ENCODE measurements at regions not wholly inside any gene's neighbourhood (a gene's known extent, or its start where the extent isn't known, plus 50 kb on each side); places are given as distances from the start of the nearest gene placed in this dataset.
"Not testable (repeated sequence)": the region's sequence is repeated elsewhere in the genome, so short reads cannot be mapped to it uniquely, and the experiment has no call there.

GRCh38 chr16:87115646-87116045, 201.5 kb downstream of the C16orf95 start:
- no peak for DNase-seq

GRCh38 chr16:87117936-87118335, 199.3 kb downstream of the C16orf95 start:
- no peak for DNase-seq

- DNase-seq: no peak
These were observed 198.0 kb downstream of the C16orf95 start for GRCh38 chr16:87119168-87119567.

- no peak for DNase-seq
These were observed 197.4 kb downstream of the C16orf95 start for GRCh38 chr16:87119748-87120147.

GRCh38 chr16:87121816-87122215, 195.4 kb downstream of the C16orf95 start:
- no peak for DNase-seq

- peak; percentile 34 for DNase-seq
These were observed 193.7 kb downstream of the C16orf95 start for GRCh38 chr16:87123356-87124001.

DNA sequence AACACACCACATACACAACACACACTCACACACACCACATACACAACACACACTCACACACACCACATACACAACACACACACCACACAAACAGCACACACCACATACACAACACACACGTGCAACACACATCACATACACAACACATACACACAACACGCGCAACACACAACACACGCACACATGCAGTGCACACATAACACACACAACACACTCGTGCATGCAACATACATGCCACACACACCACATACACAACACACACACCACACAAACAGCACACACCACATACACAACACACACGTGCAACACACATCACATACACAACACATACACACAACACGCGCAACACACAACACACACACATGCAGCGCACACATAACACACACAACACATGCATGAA, 192.8 kb downstream of the C16orf95 start:
- DNase-seq: not testable (repeated sequence)

DNA sequence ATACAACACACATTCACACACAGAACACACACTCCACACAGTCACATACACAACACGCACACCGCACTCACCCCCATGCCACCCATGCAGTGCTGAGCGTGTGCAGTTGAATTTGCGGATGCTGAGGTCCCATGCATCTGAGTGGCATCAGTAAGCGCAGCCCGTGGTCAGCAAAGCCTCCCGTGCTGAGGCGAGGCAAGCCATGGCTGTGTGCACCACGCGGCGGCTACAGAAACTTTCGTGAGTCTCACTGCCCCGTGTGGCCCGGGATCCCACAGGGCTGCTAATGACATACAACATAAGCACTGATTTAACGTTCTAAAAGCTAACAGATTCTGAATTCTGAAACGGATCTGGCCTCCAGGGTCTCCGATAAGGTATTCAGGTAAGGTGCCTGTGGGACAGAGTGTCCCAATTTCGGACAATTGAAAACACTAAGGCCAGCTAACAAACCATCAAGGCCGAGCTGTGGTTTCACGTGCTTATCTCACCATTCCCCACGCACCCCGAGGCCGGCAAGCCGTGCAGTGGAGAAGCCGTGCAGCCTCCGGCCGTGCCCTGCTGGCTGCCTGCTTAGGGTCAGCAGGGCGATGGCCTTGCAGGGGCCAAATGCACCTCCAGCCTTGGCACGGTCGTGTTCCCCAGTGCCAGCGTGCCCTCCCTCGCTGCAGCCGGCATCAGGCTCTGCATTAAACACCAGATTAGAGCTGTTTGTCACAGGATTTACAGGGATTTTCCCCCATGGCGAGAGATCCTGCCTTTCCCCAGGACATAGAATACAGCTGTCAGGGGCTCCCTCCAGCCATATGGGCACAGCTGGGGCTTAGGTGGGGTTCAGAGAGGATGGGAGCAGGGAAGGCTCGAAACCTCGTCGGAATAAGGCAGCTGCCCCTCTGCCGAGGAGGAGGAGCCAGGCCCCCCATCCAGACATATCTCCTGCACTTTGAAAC, 191.7 kb downstream of the C16orf95 start:
- DNase-seq: peak; percentile 12

- no peak for DNase-seq
These were observed 190.7 kb downstream of the C16orf95 start for GRCh38 chr16:87126403-87127025.

DNA sequence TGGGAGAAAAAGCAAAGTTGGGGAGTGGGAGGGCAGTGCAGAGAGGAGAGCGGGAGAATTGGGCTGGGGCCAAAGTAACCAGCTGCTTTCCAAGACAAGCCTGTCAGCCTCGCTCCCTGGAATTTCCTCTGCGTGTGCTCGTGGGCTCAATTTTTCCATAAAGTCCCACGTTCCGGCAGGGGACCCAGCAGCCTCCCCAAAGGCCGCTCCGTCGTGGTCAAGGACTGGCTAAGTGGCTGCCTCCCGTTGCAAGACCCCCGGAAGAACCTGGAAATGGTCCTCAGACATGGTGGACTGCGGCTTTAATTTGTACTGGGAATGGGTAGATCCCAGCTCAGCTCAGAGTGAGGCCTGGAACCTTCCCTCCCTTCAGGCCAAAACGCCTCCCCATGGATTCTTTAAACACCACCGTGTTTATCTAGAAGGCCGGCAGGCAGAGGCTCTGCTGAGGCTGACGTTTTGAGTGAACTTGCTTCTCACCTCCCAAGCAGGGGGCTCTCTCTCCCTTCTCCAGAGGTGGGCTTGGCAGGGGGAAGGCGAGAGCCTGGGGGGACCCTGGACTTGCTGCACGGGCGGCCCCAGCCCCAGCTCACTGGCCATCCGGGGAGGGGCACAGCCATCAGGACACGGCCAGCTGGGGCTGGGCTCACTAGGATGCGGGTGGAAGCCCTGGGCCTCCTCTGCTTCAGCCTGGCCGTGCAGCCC, 190.0 kb downstream of the C16orf95 start:
- peak; percentile 73 for DNase-seq

- DNase-seq: no peak
These were observed 189.4 kb downstream of the C16orf95 start for GRCh38 chr16:87127766-87128147.

DNA sequence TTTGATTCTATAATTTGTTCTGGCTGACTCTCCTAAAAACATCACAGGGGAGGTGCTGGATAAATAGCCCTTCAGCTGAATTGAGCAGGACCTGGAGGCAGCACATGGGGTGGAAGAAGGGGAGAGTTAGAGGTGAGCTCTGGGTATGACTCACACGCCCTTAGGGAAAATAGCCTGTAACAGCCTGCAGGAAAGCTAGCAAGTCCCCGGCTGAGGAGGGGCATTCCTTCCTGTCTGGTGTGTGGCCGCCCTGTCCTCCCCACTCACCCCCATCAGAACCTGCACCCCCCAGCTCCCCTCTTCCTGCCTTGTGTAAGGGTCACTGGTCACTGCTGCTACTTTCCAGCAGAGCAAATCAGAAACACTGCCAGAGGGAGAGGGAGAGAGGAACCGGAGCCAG, 187.4 kb downstream of the C16orf95 start:
- peak; percentile 47 for DNase-seq

DNA sequence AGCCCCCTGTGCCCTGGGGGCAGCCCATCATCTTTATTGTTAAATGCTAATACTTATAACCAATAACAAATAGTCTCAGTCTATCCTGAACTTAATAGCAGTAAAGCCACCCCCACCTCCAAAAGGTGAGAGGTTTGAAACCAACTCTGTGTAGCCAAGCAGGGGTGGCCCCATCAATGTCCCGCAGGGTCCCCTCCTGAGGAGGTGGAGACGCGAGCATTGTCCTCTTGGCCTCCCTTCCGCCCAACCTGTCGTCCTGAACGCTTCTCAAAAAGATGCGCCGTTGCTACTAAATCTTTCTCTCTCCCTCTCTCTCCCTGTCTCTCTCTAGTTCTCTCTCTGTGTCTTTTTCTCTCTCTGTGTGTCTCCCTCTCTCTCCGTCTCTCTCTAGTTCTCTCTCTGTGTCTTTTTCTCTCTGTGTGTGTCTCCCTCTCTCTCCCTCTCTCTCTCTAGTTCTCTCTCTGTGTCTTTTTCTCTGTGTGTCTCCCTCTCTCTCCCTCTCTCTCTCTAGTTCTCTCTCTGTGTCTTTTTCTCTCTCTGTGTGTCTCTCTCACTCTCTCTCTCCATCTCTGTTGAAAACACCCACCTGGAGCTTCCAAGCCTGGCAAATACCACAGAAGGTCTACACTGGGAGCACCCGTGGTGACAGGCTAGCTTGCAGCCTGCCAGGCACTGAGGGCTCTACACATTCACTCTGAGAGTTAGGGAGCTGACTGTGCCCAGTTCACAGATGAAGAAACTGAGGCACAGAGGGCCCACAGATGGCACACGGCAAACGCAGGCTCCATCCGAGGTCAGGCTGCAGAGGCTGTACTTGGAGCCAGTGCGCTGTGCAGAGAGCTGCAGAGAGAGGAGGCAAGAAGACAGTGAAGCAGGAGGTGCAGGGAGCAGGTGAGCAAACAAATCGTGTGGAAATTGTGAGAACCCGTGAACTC, 185.9 kb downstream of the C16orf95 start:
- no peak for DNase-seq

GRCh38 chr16:87131996-87132345, 185.2 kb downstream of the C16orf95 start:
- no peak for DNase-seq

DNA sequence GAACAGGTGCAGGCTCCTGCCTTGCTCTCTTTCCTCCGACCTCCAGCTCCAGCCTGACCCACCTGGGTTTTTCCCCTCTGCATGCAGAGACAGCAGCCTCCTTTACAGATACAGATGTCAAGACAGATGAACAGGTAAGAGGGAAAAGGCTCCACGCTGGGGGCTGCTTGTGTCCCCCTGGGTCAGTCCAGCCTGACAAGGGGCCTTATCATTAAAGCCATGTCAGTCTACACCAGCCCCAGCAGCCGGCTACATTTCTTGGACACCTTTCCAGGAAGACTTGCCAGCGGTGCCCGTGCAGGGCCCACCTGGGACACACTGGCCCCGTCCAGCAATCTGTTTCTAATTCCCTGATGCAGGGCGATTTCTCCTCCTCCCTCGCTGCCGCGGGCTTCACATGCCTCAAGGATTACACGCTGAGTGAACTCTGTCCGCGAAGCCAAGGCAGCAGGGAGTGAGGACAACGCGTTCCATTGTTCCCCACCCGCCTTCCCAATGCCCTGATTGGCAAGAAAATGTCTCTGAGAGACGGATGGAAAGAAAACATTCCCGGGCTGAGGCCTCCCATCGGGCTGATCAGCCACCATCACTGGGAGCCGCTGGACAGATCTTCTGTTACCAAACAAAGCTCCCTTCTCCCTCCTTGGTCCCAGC, 184.7 kb downstream of the C16orf95 start:
- peak; percentile 95 for DNase-seq

DNA sequence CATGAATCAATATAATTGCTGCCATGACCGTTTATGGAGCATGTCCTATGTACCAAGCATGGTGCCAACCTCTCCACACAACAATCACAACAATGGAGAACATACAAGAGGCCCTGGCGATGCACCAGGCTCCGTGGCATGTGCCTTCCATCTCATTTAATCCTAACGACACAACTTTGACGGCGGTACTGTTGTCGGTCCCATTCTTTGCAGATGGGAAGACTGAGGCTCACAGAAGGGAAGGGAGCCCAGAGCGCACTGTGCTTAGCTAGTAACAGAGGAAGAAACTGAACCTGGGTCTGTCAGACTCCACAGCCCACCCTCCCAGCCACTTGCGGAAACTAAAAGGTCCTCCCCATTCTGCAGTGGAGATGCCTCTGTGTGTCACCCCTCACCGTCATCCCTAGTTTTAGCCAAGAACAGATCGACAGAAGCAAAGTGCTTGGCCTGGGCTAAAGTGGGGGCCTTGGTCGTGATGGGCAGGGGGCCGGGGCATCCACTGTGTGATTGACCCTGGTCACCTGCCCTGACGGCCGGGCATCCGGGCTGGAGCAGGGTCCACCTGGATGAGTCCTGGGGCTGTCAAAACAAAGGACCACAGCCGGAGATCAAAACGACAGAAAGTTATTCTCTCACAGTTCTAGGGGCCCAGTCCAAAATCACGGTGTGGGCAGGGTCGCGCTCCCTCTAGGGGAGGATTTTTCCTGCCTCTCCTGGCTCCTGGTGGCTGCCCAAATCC, 183.9 kb downstream of the C16orf95 start:
- no peak for DNase-seq

GRCh38 chr16:87133966-87134627, 183.1 kb downstream of the C16orf95 start:
- no peak for DNase-seq

- no peak for DNase-seq
These were observed 182.6 kb downstream of the C16orf95 start for GRCh38 chr16:87134628-87134995.

- DNase-seq: no peak
These were observed 181.8 kb downstream of the C16orf95 start for GRCh38 chr16:87135246-87136030.

All from fibroblast of skin of scalp (primary cell).